NCI-H146 (cell line): ENCODE measurements at regions not wholly inside any gene's neighbourhood (a gene's known extent, or its start where the extent isn't known, plus 50 kb on each side); places are given as distances from the start of the nearest gene placed in this dataset.

Experiments
- DNase-seq: peaks from one replicate; lab custom pipeline; 2025; lab: John Stamatoyannopoulos, UW

DNA sequence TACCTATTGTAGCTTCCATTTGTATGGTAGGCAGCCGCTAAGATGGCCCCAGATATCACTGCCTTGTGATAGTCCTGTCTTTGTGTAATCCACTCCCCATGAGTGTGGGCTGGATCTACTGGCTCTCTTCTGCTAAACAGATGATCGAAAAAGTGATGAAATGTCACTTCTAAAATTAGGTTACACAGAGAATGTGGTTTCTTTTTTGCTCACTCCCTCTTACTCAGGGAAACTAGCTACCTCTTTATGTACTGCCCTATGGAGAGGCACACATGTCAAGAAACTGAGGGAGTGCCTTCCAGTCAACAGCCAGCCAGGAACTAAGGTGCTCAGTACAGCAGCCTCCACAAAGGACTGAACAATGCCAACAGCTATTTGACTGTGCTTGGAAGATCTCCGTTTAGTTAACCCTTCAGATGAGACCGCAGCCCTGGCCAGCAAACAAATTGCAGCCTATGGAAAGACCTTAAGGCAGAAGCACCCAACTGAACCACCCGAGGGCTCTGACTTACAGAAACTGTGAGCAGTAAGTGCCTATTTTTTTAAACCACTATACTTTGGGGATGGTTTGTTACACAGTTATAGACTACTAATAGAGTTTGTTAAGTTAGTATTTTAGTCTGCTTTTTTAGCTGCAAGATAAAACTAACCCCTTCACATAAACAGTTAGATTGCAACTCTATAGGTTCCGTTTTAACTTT lies 113.2 kb upstream of the MAF start:
- DNase-seq = no peak

DNA sequence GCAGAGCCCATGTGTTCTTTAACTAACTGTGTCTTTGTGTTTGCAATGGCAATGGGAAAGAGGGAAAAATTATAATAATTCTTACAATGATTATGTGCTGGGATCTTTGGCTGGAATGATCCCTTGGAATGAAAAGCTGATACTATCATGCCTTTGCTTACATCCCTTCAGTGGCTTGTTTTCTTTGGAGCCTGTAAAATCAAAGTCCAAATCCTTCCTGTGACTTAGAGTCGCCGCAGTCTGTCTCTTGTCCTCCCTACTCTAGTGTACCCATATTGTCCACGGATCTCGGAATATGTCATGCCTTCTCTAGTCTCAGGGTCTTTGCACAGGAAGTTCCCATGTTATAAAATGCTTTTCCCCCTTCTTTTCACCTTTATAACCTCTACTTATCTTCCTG lies 111.7 kb upstream of the MAF start:
- DNase-seq = no peak

DNA sequence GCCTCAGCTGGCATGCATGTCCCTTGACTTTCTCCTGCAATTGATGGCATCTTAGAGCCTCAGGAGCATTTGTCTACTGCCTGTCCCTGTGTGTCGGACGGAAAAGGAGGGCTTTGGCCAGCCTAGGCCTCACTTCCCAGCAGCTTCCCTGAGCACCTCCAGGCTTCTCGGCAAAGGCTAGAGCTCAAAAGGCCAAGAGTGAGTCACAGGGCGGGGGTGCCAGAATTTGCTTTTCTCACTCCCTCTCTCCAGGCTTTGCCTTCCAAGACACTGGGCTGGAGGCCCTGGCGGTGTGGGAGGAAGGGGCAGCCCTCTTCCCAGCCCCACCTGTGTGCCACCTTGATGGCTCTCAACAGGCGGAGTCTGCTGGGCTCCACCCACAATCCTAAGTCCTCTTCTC lies 107.3 kb upstream of the MAF start:
- DNase-seq = no peak

DNA sequence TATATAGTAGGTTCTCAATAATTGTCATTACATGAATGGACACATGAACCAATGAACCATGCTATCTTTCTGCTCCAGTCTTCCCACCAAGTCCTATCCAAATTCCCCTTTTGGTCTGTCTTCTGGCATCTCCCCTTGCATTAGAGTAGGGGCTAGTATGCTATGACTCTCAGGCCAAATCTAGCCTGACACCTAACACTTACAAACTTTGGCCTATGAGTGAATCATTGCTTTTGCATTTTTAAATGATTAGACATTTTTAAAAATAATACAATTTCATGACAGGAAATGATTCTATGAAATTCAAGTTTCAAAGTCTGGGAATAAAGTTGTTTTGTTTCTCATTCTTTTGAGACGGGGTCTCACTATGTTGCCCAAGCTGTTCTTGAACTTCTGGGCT lies 102.5 kb upstream of the MAF start:
- DNase-seq = no peak

DNA sequence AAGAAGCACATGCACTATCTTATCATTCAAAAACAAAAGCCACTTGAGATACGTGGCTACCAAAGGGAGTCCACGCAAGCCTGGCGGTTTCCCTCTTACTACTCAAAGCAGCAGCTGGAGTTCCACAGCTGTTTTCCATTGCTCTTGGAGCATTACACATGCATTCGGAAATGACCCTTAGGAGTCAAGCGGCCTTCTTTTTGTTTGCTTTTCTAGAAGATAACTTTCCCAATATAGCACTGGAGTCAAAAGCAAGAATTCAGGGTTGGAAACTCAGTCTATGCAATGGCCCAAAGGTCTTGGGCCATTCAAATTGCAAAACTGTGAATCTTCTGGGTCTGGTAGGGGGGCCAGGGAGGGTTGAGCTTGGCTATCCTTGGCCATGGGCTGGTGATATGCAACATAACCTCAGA lies 97.8 kb upstream of the MAF start:
- no peak for DNase-seq

DNA sequence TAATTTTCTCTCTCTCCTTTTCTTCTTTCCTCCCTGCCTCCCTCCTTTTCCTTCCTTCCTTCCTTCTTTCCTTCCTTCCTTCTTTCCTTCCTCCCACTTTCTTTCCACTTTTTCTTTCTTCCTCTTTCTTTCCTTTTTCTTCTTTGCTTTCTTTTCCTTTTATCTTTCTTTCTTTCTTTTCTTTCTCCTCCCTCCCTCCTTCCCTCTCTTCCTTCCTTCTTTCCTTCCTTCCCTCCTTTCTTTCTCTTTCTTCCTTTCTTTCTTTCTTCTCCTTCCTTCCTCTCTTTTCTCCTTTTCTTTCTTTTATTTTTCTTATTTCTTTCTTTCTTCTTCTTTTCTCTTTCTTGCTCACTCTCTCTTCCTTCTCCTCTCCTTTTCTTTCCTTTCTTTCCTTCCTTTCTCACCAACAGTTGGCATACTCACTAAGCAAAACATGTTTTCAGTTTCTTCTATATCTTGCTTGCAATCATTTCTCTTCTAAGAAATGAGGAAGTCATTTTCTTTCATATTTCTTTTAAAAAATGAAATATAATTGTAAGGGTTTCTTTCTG lies 97.1 kb upstream of the MAF start:
- no peak for DNase-seq

DNA sequence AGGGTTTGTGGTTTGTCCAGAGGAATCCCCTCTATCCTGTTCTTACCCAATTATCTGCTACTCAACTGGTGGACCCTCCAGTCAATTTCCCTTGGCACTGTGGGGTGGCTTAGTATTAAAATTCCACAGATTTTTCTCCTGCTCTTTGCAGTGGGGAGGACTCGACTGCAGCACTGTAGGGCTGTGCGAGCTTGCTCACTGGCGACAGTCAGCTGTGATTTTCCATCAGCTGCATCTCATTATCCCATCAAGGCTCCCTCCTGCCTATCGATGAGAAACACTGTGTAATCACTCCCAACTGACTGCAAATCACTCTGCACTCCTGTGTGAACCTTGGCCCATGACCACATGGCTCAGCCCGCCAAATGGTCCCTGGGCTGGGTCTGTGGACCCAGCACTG lies 90.5 kb upstream of the MAF start:
- no peak for DNase-seq

DNA sequence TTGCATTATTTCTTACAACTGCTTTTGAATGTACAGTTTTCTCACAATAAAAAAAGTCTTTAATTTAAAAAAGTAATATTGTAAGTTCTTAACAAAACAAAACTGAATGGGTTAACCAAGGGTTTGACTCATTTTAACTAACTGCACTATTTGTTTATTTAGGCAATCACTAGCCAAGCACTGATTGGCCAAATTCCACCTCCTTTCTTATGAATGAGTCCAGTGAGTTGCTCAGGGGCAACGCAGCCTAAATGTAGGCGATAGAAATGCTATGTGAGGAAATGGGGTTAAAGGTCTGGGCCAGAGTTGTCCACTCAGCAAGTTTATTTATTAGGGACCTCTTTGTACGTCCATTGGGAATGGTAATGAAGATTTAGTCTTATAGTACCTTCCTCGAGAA lies 89.6 kb upstream of the MAF start:
- DNase-seq = no peak

DNA sequence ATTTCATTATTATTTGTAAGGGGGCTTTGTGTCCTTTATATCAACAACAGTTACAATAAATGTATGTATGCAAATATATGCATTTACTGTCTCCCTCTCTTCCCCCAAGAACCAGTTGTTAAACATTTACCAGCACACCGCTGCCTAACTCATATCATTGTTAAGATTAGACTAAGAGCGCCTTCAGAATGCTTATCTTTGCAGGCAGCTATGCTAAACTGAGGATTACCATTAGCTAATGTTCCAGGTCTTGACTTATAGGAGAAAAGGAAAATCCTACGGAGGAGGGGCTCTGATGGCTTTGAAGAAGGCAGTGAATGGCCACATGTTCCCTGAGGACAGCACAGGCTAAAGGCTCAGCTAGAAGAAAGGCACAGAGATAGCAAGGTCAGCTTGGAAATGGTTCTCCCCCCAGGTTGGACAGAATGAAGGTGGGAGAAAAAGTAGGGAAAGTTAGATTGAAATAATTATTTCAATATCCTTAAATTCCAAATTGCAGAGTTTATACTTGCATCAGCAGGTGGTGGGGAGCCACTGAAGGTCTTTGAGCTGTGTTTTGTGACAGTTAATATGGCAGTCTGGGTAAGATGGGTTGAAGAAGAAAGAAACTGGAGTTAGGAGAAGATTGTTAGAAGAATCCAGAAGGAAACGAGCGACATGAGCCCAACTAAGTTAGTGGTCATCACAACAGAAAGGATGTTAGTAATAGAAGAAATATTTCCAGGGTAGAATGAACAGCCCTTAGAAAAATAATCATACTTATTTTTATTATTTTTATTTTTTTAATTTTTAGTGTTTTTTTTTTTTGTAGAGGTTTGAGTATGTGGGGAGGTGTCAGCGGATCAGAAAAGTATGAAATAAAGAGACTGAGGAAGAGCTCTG lies 87.0 kb upstream of the MAF start:
- DNase-seq = no peak

DNA sequence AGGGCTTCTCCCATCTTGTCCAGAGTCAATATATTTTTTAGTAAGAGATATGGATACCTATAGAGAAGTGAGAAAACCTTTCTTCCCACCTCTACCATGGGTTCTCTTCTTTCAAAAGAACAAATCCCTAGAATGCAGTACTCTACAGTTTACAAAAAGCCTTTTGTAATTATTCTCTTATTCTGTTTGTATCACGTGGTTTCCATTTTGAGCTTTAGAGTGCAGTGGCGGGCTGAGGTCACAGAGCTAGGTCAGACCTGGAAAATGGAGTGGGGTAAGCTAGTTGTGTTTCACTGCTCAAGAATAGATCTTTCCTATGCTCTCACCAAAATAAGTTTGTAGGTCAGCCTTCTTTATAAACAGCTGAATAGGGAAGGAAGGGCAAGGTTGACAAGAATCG lies 85.3 kb upstream of the MAF start:
- no peak for DNase-seq

DNA sequence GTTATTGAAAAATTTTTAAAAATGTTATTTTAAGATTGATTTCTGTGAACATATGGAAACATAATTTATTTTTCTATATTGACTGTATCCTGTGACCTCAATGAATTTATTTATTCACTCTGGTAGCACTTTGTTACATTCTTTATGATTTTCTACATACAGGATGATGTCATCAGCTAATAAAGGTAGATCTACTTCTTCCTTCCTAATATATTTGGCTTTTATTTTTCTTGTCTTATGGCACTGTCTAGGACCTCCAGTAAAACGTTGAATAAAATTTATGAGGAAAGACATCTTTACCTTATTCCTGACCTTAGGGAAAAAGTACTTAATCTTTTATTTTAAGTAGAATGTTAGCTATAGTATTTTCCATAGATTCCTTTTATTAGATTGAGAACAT lies 78.8 kb upstream of the MAF start:
- DNase-seq = no peak

DNA sequence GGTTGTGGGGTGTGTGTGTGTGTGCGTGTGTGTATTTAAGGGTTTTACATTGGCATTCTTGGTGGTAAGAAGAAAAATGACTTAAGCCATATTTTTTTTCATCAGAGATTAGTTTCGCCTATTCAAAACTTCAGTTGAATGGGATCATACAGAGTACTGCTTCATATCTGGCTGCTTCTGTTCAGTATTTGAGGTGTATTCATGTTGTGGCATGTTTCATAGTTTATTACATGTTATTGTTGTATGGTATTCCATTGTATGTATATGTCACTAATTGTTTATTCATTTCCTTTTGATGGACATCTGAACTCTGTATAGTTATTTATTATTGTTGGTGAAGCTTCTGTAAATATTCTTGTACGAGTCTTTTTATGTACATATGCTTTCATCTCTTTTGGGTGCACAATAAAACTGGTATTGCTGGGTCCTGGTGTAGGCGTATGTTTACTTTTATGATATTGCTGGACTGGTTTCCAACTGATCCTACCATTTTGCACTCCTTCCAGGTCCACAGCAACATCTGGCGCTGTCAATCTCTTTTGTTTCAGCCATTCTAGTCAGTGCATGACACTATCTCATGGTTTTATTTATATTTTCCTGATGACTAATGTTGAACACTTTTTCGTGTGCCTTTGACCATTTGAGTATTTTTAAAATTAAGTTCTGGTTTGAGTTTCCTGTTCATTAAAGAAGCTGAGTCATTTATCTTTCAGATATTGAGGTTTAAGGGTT lies 77.4 kb upstream of the MAF start:
- no peak for DNase-seq

DNA sequence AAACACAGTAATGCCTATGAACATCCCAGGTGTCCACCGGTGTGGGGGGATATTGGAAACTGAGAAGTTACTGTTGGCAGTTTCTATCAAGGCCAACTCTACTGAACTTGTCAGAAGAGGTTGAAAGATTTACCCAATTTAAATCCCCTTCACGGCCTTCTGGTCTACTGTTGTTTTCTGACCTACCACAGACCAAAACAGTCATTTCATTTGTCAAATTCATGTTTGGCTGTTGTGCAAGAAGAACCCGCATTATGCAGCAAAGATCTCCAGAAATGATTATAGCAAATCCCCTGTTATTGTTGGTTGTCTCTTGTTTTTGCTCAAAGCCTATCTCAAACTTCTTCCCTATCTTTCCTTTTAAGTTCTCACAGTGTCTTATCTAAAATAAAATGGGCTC lies 73.1 kb upstream of the MAF start:
- DNase-seq = no peak

DNA sequence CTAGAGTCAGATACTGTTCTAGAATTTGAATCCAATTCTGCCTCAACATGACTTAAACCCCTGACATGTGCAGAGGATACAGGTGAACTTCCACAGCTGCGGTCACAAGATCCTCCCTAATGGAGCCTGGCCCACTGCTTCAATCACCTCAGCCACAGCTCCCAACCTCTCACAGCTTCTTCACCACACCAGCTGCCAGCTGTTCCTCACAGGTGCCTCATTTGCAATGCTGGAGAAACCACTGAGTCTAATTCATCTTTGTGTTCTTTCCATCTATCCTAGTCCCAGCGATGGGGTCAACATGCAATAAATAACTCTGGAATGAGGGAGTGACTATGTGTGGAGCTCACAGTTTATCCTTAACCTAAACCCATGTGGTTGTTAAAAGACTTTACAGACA lies 72.0 kb upstream of the MAF start:
- no peak for DNase-seq

DNA sequence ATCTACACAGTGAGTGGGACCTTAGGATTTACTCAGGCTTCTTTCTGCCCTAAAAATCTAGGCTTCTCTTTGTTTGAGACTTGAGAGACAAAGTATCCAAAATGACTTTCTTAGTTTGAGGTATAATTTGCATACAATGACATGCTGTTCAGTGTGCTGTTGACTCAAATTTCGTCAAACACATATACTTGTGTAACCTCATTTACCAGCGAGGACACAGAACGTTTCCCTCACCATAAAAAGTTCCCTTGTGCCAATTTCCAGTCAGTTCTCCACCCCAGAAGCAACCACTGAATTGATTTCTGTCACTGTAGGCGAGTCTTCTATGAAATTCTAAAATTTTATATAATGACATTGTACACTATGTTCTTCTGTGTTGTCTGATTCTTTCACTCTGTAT lies 68.0 kb upstream of the MAF start:
- no peak for DNase-seq

DNA sequence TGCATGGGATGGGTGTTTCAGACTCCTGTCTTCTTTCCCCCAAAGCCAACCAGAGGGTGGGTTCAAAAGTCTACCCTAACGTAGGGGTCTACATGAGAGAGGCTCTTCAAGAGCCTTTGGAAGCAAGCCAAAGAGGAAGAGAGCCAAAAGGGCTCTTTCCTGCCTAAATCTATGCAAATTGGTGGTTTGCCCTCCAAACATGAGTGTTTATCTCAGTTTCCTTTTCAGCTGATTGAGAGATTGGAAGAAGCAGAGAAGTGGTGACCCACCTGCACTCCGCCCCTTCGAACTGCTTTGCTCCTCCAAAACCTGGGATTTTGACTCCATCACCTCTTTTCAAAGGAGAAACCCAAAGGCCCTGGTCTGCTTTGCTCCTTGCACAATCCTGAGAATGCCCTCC lies 65.4 kb upstream of the MAF start:
- DNase-seq = no peak

DNA sequence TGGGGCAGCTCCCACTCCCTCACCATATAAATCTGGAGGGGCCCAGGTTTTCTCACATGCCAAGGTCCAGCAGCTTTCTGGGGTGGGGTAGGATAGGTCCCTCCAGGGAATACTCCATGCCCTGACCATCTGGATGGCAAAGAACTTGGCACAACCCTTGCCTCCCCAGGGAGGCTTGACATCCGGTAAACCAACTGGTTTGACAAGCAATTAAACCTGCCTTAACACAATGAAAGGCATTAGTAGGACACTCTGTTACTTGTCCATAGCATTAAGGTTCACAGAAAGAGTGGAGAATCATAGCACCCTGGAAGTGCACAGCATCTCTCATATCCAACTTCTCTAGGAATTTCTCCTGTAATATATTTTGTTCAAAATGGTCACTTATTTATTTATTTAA lies 63.9 kb upstream of the MAF start:
- DNase-seq = no peak

DNA sequence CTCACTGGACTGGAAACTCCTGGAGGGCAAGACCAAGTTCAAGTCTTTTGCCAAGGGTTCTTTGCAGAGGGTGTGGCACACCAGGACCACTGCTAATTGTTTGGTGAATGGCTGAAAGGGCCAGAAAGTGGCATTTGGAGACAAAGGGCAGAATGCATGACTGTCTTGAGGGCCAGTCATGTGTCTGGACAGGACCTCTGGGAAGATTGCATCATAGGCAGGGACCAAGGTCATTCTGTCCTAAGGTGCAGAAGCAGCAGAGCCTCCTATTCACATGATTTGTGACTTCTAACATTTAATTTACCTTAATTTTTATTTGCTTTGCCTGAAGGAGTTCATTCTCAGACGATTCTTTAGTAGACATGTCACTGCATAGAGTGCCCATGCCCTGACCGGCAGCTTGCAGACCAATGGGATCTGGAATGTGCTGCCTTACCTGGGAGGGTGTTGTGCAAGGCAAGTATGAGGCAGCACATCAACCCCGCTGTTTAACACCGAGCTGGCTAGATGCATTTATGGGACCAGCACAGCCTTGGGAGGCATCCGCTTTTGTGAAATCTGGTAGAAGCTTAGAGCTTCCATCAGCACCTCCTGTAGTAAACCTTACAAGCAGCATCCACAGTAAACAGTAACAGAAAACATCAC lies 62.3 kb upstream of the MAF start:
- no peak for DNase-seq

DNA sequence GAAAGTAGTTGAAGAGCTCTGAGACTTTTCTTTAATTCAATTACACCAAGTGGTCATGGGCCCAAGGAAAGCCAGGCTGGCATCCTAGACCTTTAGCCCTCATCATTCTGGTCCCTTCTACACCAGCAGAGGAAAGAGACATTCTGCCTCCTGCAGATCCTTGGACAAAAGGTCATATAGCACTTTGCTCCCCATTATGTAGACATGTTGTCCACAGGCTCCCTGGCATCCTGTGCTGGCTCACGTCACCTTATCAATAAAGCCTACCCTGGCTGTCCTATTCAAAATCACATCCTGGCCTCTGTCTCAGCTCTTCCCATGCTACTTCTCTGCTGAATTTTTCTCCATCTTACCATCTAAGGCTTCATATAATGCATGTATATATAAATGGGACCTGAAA lies 61.6 kb upstream of the MAF start:
- DNase-seq = no peak

DNA sequence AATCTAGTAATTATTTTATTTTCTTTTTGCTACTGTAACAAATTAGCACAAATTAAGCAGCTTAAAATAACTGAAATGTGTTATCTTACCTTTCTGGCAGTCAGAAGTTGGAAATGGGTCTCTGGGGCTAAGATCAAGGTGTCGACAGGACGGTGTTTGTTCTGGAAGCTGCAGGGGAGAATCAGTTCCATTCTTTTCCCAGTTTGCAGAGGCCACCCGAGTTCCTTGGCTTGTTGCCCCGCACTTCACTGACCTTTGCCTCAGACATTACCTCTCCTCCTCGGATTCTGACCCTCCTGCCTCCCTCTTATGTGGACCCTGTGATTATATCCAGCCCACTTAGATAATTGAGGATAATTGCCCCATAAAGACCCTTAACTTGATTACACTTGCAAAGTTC lies 61.0 kb upstream of the MAF start:
- no peak for DNase-seq

DNA sequence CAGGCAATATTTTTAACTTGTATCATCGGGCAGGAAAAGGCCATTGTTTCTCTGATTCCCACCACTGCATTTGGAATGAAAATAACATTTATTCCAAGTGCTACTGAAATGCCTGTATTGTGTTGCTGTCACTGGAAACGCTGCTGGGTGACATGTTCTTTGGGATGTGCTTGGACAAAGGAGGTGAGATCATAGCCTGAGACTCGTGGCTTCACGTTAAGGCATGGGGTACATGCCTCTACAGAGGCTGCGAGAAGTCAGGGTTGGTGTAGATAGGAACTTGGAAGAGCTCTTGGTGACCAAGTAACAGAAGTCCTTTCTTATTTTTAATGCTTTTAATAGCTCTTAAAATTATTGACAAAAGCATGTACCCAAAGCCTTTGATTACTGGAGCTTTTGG lies 58.8 kb upstream of the MAF start:
- DNase-seq = no peak

DNA sequence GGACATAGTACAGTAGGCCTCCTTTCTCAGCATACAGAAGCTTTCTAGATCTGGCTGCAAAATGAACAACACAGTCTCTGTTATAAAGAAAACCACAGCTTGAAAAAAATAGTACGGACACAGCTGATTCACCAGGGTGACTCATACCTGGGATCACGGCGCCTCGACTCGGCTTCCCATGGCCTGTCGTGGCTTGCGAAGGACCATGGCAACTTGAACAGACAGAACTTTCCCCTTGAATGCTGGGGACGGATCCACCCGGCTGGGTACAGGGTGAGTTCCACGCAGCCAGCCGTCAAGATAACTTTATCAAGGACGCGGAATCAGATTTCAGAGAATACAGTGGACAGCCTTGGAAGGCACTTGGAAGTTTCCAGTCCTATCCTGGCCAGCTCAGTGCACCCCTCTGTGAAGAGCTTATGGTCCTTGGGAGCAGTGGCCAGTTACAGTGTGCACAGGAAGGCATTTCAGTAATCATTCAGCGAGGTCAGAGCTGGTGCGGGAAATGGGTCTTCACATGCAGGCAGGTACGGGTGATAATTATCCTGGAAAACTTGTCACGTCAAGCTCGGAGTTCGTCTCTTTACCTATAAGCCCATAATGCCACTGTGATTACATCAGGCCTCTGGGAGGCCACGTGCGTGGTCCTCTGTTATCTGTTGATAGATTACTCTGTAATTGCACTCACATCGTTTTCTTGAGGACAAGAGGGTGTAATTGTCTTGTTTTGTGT lies 57.9 kb upstream of the MAF start:
- DNase-seq = no peak
